ENCODE measurements at regions not wholly inside any gene's neighbourhood (a gene's known extent, or its start where the extent isn't known, plus 50 kb on each side); places are given as distances from the start of the nearest gene placed in this dataset.

DNA sequence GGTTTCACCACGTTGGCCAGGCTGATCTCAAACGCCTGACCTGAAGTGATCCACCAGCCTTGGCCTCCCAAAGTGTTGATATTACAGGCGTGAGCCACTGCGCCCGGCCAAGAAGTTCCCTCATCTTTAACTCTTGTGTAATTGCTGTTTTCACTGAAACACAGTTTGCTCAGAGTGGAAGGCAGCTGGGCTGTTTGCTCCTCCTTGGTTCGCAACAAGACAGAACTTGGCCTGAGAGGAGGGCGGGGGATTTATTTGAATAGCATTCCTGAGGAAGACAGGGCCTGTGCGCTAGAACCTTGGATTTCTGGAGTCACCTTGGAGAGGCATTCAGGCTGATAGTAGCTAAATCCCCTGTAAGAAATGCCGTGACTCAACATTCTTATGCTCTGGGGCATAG lies 226.7 kb upstream of the MCTP2 start:
- Histone ChIP-seq H3K27ac (no peak overlapping the region), H3K4me1 (no peaks in the 10 kb centered on the region), H3K9me3 (no peaks in the 10 kb centered on the region), H3K27me3 (no peaks in the 10 kb centered on the region), H3K4me3 (no peak overlapping the region), H3K36me3 (no peaks in the 10 kb centered on the region)
- DNase-seq (ENCODE audit: low spot score in 2 of 2), result no peak
- TF ChIP-seq POLR2AphosphoS5 (IDR thresholded peaks at IDR 0.05), result peak in 1 of 3 donors; percentile 46
- TF ChIP-seq, protein P1, sequence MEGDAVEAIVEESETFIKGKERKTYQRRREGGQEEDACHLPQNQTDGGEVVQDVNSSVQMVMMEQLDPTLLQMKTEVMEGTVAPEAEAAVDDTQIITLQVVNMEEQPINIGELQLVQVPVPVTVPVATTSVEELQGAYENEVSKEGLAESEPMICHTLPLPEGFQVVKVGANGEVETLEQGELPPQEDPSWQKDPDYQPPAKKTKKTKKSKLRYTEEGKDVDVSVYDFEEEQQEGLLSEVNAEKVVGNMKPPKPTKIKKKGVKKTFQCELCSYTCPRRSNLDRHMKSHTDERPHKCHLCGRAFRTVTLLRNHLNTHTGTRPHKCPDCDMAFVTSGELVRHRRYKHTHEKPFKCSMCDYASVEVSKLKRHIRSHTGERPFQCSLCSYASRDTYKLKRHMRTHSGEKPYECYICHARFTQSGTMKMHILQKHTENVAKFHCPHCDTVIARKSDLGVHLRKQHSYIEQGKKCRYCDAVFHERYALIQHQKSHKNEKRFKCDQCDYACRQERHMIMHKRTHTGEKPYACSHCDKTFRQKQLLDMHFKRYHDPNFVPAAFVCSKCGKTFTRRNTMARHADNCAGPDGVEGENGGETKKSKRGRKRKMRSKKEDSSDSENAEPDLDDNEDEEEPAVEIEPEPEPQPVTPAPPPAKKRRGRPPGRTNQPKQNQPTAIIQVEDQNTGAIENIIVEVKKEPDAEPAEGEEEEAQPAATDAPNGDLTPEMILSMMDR (IDR thresholded peaks at IDR 0.05), result no peak
- intact Hi-C loops (cut with DNase I; ENCODE audit: low total_unique reads), result no loop called here

DNA sequence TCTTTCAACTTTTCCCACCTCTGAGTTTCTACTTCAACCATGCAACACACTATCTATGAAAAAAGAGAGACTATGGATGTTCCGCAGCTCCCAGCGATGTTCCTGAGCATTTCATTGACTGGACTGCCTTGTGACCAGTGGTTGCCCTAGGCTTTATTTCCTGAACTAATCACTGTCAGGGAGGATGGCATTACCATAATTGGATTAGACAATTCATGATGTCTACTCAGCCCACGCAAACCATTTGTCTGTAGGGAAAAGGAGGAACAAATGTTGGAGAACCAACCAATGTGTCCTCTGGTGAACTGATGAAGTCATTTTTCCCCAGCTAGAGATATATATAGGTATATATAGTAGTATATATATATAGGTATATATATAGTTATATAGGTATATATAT lies 229.3 kb upstream of the MCTP2 start:
- intact Hi-C loops (cut with DNase I; ENCODE audit: low total_unique reads), result no loop called here
- Histone ChIP-seq H3K4me1 (no peaks in the 10 kb centered on the region), H3K27me3 (no peaks in the 10 kb centered on the region), H3K9me3 (no peaks in the 10 kb centered on the region), H3K4me3 (no peak overlapping the region), H3K36me3 (no peaks in the 10 kb centered on the region), H3K27ac (no peak overlapping the region)
- TF ChIP-seq, protein P1 (IDR thresholded peaks at IDR 0.05), result no peak
- no peak for TF ChIP-seq POLR2A (IDR thresholded peaks at IDR 0.05)
- no peak for TF ChIP-seq POLR2AphosphoS5 (IDR thresholded peaks at IDR 0.05)
- no peak for DNase-seq (ENCODE audit: low spot score in 2 of 2)

DNA sequence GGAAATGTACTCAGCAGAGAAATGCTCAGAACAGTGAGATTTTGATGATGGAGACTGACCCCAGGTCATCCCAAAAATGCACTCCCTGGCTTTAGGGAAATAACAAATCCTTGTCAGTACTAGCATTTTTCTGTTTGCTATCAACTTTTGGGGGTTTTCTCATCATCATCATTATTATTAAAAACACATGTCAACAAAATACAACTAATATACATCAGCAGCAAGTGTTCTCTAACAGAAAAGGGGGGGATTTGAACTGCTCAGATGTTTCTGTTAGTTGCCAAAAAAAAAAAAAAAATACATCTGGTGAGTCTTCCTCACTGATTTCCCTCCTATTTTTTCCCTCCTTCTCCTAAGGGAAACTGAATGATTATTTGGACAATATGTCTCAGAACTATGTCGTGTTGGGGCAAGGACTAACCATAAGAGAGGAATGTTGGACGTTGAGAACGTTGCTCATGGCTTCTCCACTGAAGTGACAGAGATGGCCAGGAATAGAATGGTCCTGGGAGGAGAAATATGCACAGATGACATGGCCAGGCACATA lies 230.0 kb upstream of the MCTP2 start:
- Histone ChIP-seq H3K36me3 (no peaks in the 10 kb centered on the region), H3K27ac (peak overlapping the region in 1 of 2 donors; percentile 33), H3K4me1 (no peaks in the 10 kb centered on the region), H3K27me3 (no peaks in the 10 kb centered on the region), H3K9me3 (no peaks in the 10 kb centered on the region), H3K4me3 (no peak overlapping the region)
- no peak for TF ChIP-seq POLR2A (IDR thresholded peaks at IDR 0.05)
- TF ChIP-seq, protein P1 (IDR thresholded peaks at IDR 0.05), result no peak
- TF ChIP-seq POLR2AphosphoS5 (IDR thresholded peaks at IDR 0.05), result no peak
- intact Hi-C loops (cut with DNase I; ENCODE audit: low total_unique reads), result no loop called here
- no peak for DNase-seq (ENCODE audit: low spot score in 2 of 2)

DNA sequence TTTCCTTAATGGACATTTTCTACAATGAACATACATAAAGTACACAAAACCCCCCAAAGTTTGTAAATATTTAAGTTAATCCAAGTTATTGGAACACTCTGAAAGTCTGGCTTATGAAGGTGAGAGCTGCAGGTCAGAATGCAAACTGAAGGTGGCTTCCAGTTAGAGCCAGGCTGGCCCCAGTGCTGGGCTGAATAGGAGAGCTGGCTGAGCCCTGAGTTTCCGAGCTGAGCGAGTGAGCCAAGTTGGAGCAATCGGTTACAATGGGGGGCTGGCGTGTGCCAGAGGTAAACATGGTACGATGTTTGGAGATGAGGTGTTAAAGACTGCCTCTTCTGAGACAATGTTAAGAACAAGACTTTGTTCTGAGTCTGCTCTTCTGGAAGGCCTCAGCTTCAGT lies 230.8 kb upstream of the MCTP2 start:
- no peak for DNase-seq (ENCODE audit: low spot score in 2 of 2)
- Histone ChIP-seq H3K27ac (no peak overlapping the region), H3K4me3 (no peak overlapping the region), H3K36me3 (no peaks in the 10 kb centered on the region), H3K27me3 (no peaks in the 10 kb centered on the region), H3K9me3 (no peaks in the 10 kb centered on the region), H3K4me1 (no peaks in the 10 kb centered on the region)
- intact Hi-C loops (cut with DNase I; ENCODE audit: low total_unique reads), result no loop called here
- TF ChIP-seq POLR2AphosphoS5 (IDR thresholded peaks at IDR 0.05) (no peak), POLR2A (IDR thresholded peaks at IDR 0.05) (no peak)
- TF ChIP-seq, protein P1 (IDR thresholded peaks at IDR 0.05), result no peak

DNA sequence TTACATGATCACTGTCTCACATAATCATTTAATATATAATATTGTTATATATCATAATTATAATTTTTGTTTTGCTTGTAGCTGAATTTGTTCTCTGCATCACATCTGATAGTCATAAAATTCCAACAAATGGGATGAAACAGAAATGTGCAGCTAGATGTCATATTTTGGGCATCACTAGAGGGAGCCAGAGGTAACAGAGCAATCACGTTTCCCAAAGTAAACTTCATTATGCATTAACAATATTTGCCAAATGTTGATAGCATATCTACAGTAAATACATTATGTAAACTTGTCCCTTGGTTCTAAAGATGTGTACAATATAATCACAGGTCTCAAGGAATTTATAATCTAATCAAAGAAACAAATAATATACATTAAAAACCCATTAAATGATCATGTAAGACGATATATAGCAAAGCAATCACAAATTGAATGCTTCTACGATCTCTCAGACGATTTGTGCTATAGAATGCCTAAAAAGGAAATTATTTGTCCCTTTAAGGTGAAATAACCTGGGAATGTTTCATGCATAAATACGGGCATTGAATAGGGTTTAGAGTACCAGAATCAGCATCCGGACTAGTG lies 234.2 kb upstream of the MCTP2 start:
- H3K27me3 ChIP-seq, result no peaks in the 10 kb centered on the region
- no peaks in the 10 kb centered on the region for H3K4me1 ChIP-seq
- no peak overlapping the region for H3K27ac ChIP-seq
- no peaks in the 10 kb centered on the region for H3K9me3 ChIP-seq
- DNase-seq (ENCODE audit: low spot score in 2 of 2), result no peak
- no peaks in the 10 kb centered on the region for H3K36me3 ChIP-seq
- intact Hi-C loops (cut with DNase I; ENCODE audit: low total_unique reads), result no loop called here
- no peak for TF ChIP-seq POLR2A (IDR thresholded peaks at IDR 0.05)
- TF ChIP-seq, protein P1 (IDR thresholded peaks at IDR 0.05), result peak; percentile 8 to 56 (median 49)
- TF ChIP-seq POLR2AphosphoS5 (IDR thresholded peaks at IDR 0.05), result no peak
- no peak overlapping the region for H3K4me3 ChIP-seq
